Cardiac septum (tissue), 1 donor: ENCODE measurements at regions not wholly inside any gene's neighbourhood (a gene's known extent, or its start where the extent isn't known, plus 50 kb on each side); places are given as distances from the start of the nearest gene placed in this dataset.
A peak's percentile ranks its signal among the peaks of the same experiment; 100 is the strongest.

Experiments
- DNase-seq: peaks from one replicate; pipeline ENCODE4 v3.0.0-alpha.2; 2020; ENCODE audit warnings: low spot score
- intact Hi-C: fragments of 100-400 bp; cut with DNase I; formaldehyde crosslinking; loops from one replicate; pipeline ENCODE4 v1.14.0; 2022
- donor health status: DM: no; HTN: no; CAD: no.

GRCh38 chr20:50317609-50318008 lies 127.0 kb downstream of the CEBPB start:
- intact Hi-C loops = loop anchor here (10.0 kb wide), 1 partner anchor 257 kb away; no protein-coding TSS in a partner anchor
- no peak for DNase-seq

GRCh38 chr20:50318710-50319109 lies 128.1 kb downstream of the CEBPB start:
- no peak for DNase-seq
- intact Hi-C loops = loop anchor here (10.0 kb wide), 1 partner anchor 256 kb away; no protein-coding TSS in a partner anchor

GRCh38 chr20:50320005-50320900 lies 129.6 kb downstream of the CEBPB start:
- no peak for DNase-seq

GRCh38 chr20:50320901-50321796 lies 130.5 kb downstream of the CEBPB start:
- intact Hi-C loops = no loop called here
- DNase-seq = peak; percentile 89

More at GRCh38 chr20:50320005-50320900, 129.6 kb downstream of the CEBPB start:
- intact Hi-C loops = no loop called here

- no peak for DNase-seq
- intact Hi-C loops = no loop called here
Observed at GRCh38 chr20:50321797-50322480, 131.3 kb downstream of the CEBPB start.

GRCh38 chr20:50322703-50323131 lies 132.1 kb downstream of the CEBPB start:
- DNase-seq = no peak
- intact Hi-C loops = no loop called here

GRCh38 chr20:50323209-50323608 lies 132.6 kb downstream of the CEBPB start:
- intact Hi-C loops = no loop called here
- DNase-seq = no peak

- intact Hi-C loops = no loop called here
- DNase-seq = no peak
Observed at GRCh38 chr20:50323777-50324775, 133.4 kb downstream of the CEBPB start.

- DNase-seq = no peak
- intact Hi-C loops = no loop called here
Observed at GRCh38 chr20:50325215-50325614, 134.6 kb downstream of the CEBPB start.

- intact Hi-C loops = no loop called here
- no peak for DNase-seq
Observed at GRCh38 chr20:50325651-50326050, 135.0 kb downstream of the CEBPB start.

GRCh38 chr20:50327666-50328065 lies 137.0 kb downstream of the CEBPB start:
- intact Hi-C loops = no loop called here

GRCh38 chr20:50328222-50328979 lies 137.8 kb downstream of the CEBPB start:
- intact Hi-C loops = no loop called here
- DNase-seq = no peak

More at GRCh38 chr20:50327666-50328065, 137.0 kb downstream of the CEBPB start:
- DNase-seq = no peak

- intact Hi-C loops = no loop called here
- no peak for DNase-seq
Observed at GRCh38 chr20:50328996-50329898, 138.6 kb downstream of the CEBPB start.

- DNase-seq = no peak
- intact Hi-C loops = no loop called here
Observed at GRCh38 chr20:50329981-50330503, 139.4 kb downstream of the CEBPB start.

- intact Hi-C loops = no loop called here
- no peak for DNase-seq
Observed at GRCh38 chr20:50330504-50331313, 140.1 kb downstream of the CEBPB start.
